Forelimb muscle (tissue), 1 donor: ENCODE measurements at regions not wholly inside any gene's neighbourhood (a gene's known extent, or its start where the extent isn't known, plus 50 kb on each side); places are given as distances from the start of the nearest gene placed in this dataset.
"Not testable (repeated sequence)": the region's sequence is repeated elsewhere in the genome, so short reads cannot be mapped to it uniquely, and the experiment has no call there.

Experiments used
- DNase-seq: peaks from one replicate; pipeline ENCODE4 v3.0.0-alpha.2; 2013; ENCODE audit warnings: low read depth

DNA sequence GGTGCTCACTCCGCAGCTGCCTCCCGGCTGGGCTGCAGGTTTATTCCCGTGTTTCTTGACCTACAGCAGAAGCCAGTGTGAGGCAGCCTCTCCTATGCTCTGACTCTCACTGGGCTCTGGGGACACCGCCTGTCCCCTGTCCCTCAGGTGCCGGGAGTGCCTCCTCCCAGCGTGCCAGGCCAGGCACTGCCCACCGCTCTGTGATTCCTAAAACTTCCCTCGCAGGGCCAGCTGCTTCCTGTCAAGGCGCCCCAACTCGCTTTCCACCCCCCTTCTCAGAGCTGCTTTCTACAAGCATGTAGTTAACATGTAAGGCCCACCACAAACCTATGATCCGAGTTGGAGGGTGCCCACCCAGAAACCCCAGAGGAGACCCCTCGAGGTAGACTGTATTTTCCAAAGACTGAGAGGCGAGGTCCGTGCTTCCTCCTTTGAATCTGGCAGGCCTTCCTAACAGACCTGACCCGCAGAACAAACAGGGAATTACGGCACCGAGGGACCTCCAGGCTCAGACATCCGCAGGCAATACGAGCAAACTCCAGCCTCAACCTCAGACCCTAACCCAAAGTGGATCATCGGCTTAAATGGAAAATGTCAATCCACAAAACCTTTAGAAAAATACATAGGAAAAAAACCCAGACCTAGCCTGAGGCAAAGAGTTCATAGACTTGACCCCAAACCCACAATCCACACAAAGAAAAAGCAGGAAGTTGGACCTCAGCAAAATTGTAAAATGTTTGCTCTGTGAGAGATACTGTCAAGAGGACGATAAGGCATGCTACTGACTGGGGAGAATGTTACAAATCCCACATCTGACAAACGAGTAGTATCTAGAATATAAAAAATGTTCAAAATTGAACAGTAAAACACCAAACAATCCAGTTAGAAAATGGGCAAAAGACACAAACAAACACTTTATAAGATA lies 121.3 kb upstream of the IQSEC1 start:
- no peak for DNase-seq

DNA sequence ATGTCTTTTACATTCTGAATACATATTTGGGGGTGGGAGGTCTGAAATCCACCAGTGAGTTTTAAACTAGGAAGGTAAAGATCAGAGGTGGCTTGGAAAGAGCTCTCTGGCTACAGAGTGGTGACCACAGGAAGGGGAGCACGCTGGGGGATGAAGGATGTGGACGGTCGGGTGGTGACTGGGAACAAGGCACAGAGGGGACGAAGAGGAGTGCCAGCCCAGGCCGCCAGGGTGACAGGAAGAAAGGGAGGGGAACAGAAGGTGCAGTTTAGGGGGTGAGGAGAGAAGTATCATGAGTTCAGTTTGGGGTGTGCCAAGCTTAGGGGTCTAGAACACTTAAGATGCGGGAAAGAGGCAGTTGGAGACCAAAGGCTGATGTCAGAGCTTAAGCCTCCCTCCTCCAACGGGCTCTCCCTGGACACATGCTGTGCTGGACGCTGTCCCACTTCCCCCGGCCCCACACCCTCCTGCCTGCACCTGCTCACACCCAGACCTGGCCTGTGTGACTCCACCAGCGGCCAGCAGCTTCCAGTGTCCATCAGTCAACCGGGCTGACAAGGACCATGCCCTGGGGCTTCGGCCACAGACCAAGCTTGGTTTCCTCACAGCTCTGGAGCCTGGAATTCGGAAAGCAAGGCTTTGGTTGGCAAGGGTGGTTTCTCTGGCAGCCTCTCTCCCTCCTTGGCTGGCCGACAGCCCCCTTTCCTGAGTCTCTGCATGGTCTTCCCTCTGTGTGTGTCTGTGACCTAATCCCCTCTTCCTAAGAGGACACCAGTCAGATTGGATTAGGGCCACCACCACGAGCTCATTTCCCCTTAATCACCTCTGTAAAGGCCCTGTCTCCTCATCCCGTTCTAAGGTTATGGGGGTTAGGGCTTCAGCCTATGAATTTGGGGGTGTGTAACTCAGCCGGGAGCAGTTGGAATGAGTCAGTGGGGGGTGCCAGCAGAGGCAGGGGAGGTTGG lies 120.4 kb upstream of the IQSEC1 start:
- no peak for DNase-seq

DNA sequence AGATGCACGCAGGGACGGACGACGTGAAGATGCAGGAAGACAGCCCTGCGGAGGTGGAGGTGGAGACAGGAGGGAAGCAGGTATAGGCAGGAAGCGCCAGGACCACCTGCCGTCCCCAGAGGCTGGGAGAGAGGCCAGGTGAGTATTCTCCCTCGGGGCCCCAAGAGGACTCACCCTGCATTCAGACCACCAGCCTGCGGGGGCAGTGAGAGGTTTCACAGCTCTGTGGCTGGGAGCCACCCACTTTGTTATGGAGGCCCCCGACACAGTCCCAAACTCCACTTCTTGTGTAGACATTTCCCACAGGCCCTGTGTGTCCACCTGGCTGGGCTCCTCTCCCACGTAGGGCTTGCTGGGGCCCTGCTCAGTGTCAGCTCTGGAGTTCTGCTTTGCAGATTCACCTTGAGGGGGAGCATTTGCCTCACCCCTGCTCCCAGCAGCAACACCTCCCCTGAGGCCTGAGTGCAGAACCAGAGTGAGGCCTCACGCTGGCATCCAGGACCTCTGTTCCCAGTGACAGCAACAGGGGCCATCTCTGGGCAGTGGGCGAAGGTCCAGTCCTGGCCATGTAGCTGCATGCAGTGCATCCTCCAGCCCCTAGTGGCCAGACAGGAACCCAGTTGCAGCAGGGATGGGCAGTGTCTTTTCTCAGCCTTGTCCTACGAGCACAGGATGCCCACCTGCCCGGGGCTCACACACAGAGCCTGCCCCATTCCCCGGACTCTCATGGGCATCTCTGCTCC lies 119.4 kb upstream of the IQSEC1 start:
- DNase-seq, result no peak

- no peak for DNase-seq
These were observed 117.8 kb upstream of the IQSEC1 start for GRCh38 chr3:13191016-13191415.

- DNase-seq, result no peak
These were observed 117.1 kb upstream of the IQSEC1 start for GRCh38 chr3:13190378-13190765.

DNA sequence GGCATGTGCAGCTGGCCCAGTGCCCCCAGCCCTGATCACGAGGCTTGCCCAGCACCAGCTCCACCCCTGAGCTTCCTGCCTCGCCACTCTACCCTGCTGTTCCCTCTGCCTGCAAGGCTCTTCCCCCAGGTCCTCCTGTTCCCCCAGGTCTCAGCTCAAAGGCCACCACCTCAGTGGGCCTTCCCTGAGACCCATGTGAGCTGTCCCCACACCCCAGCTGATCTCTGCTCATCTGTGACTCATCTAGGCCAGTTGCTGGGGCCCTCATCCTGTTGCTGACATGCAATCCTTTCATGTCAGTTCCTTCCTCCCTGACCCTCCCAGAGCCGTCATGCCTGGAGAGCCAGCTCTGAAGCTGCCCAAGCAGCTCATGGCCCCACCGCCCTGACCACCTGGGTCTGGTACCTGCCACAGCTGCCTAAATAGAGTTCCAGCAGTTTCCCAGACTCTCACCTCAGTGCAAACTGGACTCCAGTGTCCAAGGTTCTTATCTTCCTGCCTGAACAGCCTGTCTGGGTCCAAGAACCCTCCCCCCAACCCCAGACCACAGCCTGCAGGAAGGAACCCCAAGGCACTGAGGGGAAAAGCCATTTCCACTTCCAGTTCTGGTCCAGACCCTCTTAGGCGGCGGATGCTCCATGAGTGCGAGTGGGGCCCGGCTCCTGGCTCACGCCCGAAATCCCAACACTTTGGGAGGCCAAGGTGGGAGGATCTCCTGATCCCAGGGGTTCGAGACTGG lies 116.6 kb upstream of the IQSEC1 start:
- no peak for DNase-seq

- no peak for DNase-seq
These were observed 115.7 kb upstream of the IQSEC1 start for GRCh38 chr3:13188975-13189374.

DNA sequence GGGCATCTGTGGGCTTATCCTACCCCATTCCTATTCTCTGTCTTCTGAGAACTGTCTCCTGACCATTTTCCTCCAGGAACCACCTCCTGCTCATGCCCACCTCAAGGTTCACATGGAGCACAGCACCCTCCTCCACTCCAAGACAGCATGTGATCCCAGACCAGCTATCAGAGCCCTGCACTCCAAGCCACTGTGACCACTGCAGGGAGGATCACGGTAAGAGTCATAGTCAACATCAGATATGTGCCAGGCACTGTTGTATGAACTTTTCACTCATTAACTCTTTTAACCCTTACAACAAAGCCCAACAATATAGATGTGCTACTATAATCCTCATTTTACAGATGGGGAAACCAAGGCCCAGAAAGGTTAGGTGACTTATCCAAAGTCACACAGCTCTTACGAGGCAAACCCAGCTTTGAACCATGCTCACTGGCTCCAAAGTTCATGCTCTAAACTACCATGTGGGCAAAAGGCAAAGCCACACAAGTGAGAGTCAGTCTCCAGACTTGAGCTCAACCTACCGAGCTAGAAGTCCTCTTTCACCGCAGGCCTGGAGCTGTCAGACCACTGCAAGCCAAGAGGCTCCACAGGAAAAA lies 115.1 kb upstream of the IQSEC1 start:
- no peak for DNase-seq

DNA sequence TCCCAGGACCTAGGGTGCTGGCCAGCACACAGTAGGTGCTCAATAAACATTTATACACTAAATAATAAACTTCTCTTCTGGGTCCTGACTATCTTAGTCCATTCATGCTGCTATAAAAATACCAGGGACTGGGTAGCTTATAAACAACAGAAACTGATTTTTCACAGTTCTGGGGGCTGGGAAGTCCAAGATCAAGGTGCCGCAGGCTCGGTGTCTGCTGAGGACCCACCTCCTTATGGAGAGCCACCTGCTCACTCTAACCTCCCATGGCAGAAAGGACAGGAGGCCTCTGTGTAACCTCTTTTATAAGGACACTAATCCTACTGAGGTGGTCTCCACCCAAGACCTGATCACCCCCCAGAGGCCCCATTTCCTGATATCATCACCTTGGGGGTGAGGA lies 114.4 kb upstream of the IQSEC1 start:
- DNase-seq, result no peak

DNA sequence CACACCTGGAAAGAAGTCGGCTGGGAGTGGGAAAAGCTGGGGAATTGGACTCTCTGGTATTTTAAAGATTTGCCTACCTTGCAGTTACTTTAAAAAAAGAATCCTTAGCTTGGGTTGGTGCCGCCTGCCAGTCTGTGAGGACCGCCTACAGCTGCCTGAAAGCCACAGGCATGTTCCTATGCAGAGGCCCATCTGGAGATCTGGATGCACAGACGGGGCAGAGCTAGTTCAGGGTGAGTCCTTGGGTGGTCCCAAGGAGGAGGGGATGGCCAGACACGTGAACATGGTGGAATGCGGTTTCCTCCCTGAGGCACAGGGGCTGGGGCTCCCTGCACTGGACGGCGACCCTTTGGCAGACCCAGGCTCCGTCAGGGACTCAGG lies 113.2 kb upstream of the IQSEC1 start:
- no peak for DNase-seq

- no peak for DNase-seq
These were observed 112.7 kb upstream of the IQSEC1 start for GRCh38 chr3:13185737-13186434.

DNA sequence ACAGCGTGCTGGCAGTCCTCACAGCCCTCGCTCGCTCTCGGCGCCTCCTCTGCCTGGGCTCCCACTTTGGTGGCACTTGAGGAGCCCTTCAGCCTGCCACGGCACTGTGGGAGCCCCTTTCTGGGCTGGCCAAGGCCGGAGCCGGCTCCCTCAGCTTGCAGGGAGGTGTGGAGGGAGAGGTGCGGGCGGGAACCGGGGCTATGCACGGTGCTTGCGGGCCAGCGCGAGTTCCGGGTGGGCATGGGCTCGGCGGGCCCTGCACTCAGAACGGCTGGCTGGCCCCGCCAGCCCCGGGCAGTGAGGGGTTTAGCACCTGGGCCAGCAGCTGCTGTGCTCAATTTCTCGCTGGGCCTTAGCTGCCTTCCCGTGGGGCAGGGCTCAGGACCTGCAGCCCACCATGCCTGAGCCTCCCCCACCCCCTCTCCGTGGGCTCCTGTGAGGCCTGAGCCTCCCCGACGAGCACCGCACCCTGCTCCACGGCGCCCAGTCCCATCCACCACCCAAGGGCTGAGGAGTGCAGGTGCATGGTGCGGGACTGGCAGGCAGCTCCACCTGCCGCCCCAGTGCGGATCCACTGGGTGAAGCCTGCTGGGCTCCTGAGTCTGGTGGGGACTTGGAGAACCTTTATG lies 106.5 kb upstream of the IQSEC1 start:
- DNase-seq, result not testable (repeated sequence)

DNA sequence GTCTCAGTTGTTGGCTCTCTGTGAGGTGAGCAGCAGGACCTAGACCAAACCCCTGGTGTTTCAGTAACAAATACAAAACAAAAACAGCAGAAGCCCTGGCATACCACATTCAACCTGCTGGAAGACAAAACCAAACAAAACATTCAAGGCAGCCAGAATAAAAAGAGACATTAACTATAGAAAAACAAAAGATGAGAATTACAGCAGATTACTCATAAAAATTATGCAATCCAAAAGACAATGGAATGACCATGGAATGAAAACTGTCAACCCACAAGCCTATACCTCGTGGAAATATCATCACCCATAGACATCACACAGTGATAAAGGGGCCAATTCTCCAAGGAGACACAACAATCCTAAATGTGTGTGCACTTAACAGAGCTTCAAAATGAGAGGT lies 106.0 kb upstream of the IQSEC1 start:
- DNase-seq, result no peak

- DNase-seq, result no peak
These were observed 104.9 kb upstream of the IQSEC1 start for GRCh38 chr3:13178107-13178506.

DNA sequence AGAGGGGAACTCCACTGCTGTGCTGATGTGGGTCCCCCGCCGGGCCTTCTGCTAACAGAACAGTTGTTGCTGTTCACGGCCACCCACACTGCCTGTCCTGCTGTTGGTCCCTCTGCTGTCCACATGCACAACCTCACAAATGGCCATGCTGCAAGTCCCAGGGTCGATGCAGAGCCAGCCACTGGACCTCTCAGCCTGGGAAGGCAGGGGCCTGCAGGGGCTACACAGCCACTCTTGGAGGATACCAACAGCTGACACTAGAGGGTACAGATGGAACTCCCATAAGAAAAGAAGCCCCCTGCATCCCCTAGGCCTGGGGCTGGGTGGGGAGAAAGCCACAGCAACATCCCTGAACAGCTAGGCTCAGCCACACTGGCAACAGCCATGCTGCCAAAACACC lies 104.4 kb upstream of the IQSEC1 start:
- DNase-seq, result no peak

GRCh38 chr3:13177236-13177635 lies 104.0 kb upstream of the IQSEC1 start:
- no peak for DNase-seq

DNA sequence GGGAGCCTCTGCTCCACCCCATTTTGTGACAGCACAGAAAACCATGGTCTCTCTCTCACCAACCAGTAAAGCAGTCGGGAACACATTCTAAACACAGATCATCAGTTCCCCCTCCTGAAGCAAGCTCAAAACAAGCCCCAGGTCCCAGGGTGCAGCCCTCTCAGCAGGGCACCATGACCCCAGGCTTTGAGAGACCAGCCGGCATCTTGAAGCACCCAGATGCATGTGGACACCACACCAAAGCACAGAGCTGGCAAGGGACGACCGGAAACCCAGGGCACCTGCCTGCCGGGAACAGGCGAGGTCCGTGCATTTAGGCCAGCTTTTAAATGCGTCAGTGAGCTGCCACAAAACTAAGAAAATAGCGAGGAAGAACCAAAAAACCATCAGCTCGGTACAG lies 103.2 kb upstream of the IQSEC1 start:
- DNase-seq, result no peak

- DNase-seq, result no peak
These were observed 101.5 kb upstream of the IQSEC1 start for GRCh38 chr3:13174803-13175135.

- DNase-seq, result no peak
These were observed 101.0 kb upstream of the IQSEC1 start for GRCh38 chr3:13174011-13174802.
